GM12874 (cell line): ENCODE measurements at regions not wholly inside any gene's neighbourhood (a gene's known extent, or its start where the extent isn't known, plus 50 kb on each side); places are given as distances from the start of the nearest gene placed in this dataset.

Experiments
- TF ChIP-seq, protein P1 (sequence below): IDR thresholded peaks from 2 replicates; pipeline ENCODE4 v1.5.1; 2011; ENCODE audit warnings: low read depth, mild to moderate bottlenecking, control low read depth, low read length, moderate library complexity; ENCODE audit not compliant: insufficient read depth

DNA sequence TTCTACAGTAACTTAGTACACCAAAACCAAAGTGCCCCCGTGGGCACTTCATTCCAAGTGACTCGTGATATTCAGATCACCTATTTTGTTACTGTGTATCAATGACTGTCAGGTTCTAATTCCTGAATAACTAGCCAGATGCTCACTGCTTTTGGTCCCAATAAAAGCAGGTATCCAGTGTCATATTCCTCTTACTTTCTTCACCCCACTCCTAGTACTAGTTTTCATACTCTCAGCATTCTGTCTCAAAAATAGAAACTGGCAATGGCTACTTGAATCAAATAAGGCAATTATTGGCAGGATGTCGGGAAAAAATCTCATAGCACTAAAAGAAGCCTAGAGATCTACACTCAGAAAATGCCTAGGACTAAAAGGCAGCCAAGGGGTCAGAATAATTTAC, 84.6 kb downstream of the ZNF467 start:
- TF ChIP-seq, protein P1, sequence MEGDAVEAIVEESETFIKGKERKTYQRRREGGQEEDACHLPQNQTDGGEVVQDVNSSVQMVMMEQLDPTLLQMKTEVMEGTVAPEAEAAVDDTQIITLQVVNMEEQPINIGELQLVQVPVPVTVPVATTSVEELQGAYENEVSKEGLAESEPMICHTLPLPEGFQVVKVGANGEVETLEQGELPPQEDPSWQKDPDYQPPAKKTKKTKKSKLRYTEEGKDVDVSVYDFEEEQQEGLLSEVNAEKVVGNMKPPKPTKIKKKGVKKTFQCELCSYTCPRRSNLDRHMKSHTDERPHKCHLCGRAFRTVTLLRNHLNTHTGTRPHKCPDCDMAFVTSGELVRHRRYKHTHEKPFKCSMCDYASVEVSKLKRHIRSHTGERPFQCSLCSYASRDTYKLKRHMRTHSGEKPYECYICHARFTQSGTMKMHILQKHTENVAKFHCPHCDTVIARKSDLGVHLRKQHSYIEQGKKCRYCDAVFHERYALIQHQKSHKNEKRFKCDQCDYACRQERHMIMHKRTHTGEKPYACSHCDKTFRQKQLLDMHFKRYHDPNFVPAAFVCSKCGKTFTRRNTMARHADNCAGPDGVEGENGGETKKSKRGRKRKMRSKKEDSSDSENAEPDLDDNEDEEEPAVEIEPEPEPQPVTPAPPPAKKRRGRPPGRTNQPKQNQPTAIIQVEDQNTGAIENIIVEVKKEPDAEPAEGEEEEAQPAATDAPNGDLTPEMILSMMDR = no peak

DNA sequence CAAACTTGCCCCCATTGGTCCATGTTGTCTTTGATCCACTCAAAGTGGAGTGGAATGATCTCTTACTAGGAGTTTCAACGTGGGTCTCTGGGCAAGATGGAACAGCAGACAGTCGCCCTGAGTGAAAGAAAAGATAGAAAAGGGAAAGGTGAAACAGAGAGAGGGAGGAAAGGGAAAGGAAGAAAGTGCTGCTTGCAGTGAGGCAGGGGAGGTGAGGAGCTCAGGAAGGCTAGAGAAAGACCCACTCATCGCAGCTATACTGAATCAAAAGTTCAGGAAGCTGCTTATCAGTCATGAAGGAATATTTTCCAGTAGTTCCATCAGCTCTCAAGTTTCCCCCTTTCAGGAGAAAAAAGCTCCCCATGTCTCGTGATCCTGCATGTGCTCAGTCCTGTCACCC, 86.9 kb downstream of the ZNF467 start:
- TF ChIP-seq, protein P1 = no peak

DNA sequence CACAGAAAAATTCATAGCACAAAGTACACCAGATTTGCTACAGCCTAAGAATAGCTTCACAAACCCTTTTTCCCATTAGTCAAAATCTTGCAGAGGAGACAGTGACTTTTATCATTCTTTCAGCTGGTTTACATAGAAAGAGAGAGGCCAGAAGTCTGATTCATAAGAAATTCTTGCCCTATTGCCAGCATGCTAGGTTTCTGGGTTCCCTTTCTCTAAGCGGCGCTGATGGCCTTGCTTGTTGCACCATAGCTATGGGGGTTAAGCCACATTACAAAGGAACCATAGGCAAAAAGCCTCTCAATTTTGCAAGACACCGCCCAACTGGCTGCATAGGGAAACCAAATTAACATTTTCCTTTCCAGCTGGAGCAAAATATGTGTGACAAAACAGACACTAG, 87.4 kb downstream of the ZNF467 start:
- TF ChIP-seq, protein P1 = no peak

- TF ChIP-seq, protein P1 = no peak
These were observed 87.9 kb downstream of the ZNF467 start for GRCh38 chr7:149685455-149685854.

- TF ChIP-seq, protein P1 = no peak
These were observed 89.5 kb downstream of the ZNF467 start for GRCh38 chr7:149683898-149684297.

DNA sequence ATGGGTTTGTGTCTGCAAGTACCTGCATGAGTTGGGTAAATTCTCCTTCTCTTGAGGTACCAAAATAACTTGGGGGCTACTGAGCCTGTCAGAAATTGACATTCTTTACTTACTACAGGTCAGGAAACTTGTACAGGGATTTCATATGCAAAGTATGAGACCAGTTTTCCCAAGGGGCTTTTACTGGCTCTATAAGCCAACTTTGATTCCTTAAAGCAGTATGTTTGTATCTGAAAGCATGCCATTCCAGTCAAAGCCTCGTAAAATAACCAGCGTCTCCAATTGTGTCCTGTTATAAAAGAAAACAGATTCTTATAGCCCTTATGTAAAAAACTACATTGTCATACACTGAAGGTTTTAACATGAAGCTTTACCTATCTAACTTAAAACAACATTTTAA, 90.2 kb downstream of the ZNF467 start:
- TF ChIP-seq, protein P1 = no peak

DNA sequence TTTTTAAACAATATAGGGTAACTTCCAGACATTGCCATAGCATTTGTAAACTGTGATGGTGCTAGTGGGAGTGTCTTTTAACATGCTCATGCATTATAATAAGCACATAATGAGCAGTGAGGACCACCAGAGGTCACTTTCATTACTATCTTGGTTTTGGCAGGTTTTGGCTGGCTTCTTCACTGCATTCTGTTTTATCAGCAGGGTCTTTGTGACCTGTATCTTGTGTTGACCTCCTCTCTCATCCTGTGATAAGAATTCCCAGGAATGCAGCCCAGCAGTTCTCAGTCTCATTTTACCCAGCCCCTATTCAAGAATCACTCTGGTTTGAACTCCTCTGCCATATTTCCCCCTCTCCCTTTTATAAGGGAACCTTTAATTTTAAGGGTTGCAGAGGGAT, 91.3 kb downstream of the ZNF467 start:
- TF ChIP-seq, protein P1 = no peak

- TF ChIP-seq, protein P1 = no peak
These were observed 92.1 kb downstream of the ZNF467 start for GRCh38 chr7:149681274-149681673.
